Right renal pelvis (tissue), 4 donors: ENCODE measurements at regions not wholly inside any gene's neighbourhood (a gene's known extent, or its start where the extent isn't known, plus 50 kb on each side); places are given as distances from the start of the nearest gene placed in this dataset.

Experiments
- DNase-seq, 4 donors: peaks; one replicate each; pipeline ENCODE4 v3.0.0-alpha.2; 2013; ENCODE audit warnings: low read depth in 4 of 4, low spot score in 3 of 4, missing footprints in 1 of 4

DNA sequence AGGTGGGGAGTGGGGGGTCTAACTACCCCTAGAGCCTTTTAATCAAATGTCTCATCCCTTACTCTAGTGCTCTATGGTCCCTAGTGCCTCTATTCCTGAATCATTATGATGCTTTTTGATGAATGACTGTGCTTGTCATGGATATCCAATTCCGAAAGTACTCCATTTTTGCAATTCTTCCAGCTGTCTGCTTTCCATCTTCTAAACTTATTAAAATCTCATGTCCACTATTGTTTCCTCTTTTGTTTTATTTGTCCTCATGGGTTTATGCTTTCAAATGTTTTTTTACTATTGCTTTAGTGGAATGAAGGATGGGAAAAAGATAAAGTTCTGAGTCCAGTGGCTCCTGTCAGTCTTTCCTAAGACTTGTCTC lies 77.2 kb upstream of the KCNMB2 start:
- DNase-seq, result no peak

DNA sequence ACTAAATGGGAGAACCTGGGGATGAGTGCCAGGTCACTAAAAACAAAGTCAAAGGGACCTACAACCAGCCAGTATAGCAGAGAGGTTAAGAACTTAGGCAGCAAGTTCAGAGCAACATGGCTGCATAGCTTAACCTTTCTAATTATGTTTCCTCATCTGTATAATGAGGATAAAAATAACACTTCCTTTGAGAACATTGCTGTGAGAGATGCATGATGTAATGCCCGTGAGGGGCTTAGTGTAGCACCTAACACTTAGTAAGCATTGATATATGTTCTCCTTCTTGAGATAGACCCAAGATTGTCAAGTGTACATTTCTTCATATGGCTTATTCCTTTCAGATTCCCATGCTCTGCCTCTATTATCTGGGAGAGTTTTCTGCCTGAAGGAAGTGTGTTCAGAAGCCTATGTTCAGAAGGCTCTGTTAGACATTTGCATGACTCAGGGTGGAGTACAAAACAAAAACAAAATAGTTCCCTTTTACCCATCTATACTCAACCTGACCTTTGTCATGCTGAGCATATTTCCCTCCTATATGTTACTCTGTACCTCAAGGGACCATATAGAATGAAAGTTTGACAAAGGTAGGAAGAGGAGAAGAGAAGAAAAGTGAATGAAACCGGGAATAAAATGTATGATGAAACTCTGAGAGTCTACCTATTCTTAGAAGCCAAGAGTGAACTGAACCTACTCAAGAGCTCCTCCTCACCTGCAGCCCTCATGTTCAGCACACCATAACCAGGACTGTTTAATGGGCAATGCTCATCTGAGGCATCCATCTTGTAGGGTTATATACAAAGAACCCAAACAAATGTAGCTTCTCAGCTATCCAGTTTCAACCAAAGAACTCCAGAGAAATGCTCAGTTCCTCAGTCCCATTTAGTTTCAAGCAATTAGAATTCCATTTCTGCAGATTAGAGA lies 70.7 kb upstream of the KCNMB2 start:
- no peak for DNase-seq

DNA sequence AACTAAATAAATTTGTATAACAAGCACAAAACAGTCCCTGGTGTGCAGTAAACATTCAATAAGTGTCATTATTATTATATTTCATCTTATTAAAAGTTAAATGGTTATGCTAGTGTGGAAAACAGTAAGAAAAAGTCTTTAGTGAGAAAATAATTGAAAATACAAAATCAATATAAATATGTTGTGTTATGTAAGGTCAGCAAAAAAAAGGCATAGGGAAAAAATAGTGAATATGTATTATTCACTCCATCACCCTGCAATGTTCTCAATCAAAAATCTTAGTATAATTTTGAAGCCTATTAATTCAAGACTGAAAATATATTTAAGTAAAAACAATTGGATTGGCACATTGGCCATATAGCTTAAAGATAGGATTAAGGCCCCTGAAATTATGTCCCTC lies 63.3 kb upstream of the KCNMB2 start:
- no peak for DNase-seq

- no peak for DNase-seq
These were observed 61.7 kb upstream of the KCNMB2 start for GRCh38 chr3:178474526-178474925.

DNA sequence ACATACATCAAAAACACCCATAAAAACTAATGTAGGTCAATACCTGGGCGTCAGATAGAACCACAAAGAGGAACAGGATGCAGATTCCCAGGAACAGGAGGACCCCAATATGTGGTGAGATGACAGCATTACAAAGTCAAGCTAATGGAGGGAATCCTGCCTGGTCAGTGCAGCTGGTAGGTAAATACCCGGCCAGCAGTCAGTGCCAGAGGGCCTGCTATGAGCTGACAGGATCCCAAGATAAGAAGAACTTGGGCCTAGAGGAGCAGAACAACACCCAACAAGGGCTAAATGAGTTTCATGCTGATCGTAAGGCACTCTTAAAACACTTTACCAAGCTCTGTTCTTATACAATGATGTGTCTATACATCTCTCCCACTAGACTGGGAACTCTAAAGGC lies 61.2 kb upstream of the KCNMB2 start:
- no peak for DNase-seq

DNA sequence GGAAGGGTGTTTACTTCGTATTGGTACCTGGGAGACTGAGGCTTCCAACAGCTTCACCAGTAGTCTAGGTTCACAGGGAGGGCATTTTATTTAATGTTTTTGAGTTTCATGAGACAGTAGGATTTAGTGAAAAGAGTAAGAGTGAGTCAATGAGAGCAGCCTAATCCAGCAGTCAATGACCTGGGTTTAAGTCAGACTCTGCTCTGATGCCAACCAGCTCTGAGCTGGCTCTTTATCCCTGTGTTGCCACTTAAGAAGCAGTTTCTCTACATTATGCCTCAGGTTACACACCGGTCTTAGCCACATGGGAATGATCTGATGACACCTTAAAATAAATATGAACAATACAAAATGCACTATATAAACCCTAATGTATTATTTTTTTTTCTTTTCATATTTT lies 59.4 kb upstream of the KCNMB2 start:
- DNase-seq, result no peak

DNA sequence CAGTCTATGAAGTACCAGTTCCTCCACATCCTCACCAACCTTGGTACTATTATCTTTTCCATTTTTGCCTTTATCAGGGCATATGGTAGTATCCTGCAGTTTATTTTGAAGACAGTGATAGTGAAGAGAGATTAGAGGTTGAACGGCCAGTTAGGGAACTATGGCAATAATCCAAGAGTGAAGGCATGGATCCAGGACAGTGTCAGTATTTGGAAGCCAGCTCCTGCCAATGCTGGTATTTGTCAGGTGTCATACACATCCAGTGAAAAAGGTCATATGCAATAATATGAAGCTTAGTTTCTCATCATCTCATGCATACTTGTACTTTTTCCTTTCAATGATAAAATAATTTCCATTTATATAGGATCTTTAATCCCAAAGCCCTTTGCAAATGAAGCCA lies 56.8 kb upstream of the KCNMB2 start:
- DNase-seq, result no peak

DNA sequence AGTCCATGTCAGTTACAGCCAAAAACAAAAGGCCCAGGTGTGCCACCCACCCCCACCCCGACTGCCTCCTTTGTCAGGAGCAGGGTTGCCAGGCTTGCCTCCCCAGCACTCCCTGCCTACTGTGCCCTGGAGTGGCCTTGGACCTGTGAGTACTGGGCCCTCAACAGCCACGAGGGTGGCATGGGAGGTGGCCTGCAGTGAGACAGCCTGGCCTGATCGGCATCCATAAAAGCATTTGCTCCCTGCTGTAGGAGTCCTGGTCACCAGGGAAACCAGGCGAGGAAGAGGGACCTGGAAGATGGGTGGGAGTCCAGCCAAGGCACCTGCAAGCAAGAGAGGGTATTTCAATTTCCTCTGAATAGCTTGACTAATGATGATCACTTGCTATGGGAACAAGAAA lies 56.4 kb upstream of the KCNMB2 start:
- no peak for DNase-seq

- DNase-seq, result no peak
These were observed 56.0 kb upstream of the KCNMB2 start for GRCh38 chr3:178480274-178480673.

- DNase-seq, result no peak
These were observed 55.4 kb upstream of the KCNMB2 start for GRCh38 chr3:178480795-178481194.

DNA sequence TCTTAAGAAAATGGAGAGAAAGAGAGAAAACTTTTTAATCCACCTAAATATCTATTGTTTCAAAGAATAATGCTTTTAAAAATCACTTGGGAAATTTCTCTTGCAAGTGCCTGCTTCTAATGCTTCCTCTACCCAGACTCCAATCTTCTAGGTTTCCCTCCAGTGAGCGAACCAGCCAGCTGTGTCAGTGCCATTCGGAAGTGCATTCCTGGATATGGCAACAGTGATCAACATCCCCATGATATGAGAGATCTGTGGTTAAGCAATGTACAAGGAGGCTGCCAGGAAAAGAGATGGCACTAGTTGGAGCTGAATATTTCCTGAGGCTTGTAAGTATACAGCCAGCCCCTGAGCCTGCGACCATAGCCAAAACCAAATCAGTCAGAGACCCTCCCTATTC lies 53.3 kb upstream of the KCNMB2 start:
- peak; percentile 5 to 34 (median 28) for DNase-seq

DNA sequence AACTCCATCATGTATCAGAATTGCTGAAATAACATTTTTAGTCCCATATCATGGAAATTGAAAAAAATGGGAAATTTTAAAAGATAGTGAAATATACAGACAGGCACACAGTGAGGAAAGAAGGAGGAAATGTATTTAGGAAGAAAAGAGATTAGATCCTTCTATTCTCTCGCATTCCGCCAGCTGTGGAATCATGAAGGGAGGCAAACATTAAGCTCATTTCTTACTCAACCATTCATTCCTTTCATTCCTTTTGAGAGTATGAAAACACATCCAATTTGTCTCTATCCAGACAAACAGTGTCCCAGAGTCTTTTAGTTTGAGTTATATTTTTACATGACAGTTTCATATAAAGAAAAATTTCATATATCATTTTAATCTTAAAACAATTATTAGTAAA lies 52.5 kb upstream of the KCNMB2 start:
- no peak for DNase-seq

GRCh38 chr3:178485756-178486155 lies 50.5 kb upstream of the KCNMB2 start:
- DNase-seq, result no peak
